ENCODE measurements at regions not wholly inside any gene's neighbourhood (a gene's known extent, or its start where the extent isn't known, plus 50 kb on each side); places are given as distances from the start of the nearest gene placed in this dataset.
A peak's percentile ranks its signal among the peaks of the same experiment; 100 is the strongest.

DNA sequence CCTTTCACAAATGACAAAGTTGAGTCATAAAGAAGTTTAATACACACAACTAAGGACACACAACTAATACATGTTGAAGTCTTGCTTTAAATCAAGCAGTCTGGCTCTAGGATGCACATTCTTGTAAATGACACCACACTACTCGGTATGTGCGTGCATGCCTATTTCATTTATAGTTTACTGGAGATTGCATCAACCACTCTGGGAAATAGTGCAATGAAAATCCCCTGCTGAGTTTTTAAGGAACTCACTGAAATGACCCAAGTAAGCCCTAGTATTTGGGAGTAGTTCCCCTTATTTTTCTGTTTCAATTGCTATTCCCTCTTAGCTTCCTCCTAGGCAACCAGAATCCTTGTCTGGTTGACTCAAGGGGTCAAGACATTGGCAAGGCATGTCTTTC lies 160.2 kb upstream of the LARGE1 start:
- Histone ChIP-seq H3K27me3 (ENCODE audit: control insufficient read depth, insufficient read depth, low read length) (no peaks in the 10 kb centered on the region), H3K4me3 (ENCODE audit: insufficient read depth, low read depth, low read length) (no peak overlapping the region), H3K36me3 (replicated peaks; ENCODE audit: control insufficient read depth, insufficient read depth, low read length) (no peaks in the 10 kb centered on the region)
- DNase-seq = no peak

DNA sequence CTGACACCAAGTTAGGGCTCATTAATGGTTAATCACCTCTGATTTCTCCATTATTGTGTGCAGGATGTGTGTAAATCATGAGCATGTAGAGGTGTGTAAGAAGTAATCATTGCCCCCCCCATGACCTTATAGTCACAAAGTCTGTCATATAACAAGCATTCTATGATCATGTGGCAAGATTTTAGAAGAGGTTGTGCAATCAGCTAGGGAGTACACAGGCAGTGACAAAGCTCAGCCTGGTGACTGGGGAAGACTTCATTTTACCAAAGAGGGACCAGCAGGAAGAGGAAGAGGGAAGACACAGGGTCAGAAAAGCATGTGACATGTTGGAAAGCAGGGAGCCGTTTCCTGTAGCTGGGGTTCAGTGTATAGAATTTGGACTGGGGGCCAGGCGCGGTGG lies 176.5 kb upstream of the LARGE1 start:
- DNase-seq = no peak
- Histone ChIP-seq H3K4me3 (ENCODE audit: insufficient read depth, low read depth, low read length) (no peak overlapping the region), H3K27me3 (ENCODE audit: control insufficient read depth, insufficient read depth, low read length) (no peaks in the 10 kb centered on the region), H3K36me3 (replicated peaks; ENCODE audit: control insufficient read depth, insufficient read depth, low read length) (no peaks in the 10 kb centered on the region)

DNA sequence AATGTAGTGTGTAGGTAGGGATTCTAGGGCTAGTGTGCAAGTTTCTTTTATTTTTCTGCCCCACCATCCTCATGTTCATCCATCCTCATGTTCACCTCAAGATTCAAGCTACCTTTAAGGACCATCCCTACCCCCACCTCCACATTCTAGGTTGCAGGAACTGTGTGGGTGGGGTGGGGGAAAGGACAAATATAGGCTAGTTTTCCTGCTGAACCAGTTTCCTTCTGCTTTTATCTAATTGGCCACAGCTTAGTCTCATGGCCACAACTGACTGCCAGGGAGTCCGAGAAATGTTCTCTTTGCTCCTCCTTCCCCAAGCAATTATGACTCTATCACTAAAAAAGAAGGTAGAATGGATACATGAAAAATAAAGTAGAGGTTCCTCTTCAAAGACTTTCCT lies 179.0 kb upstream of the LARGE1 start:
- Histone ChIP-seq H3K4me3 (ENCODE audit: insufficient read depth, low read depth, low read length) (no peak overlapping the region), H3K27me3 (ENCODE audit: control insufficient read depth, insufficient read depth, low read length) (no peaks in the 10 kb centered on the region), H3K36me3 (replicated peaks; ENCODE audit: control insufficient read depth, insufficient read depth, low read length) (no peaks in the 10 kb centered on the region)
- no peak for DNase-seq

DNA sequence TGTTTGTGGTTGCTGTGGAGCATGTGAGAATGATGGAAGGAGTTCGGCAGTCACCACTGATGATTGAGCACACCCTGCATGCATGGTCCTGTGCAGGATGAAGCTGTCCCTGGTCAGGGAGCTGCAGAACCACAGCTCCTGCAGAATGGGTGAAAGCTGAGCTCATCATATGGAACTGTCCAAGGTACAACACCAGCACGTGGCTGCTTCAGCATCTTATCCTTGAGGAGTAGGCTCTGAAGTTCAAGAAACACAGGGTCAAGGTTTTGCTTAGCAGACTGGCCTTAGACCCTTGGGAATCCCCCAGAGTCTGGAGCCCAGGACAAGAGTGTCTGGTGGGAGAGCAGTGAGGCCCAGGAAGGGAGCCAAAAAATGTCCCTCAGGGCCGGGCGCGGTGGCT lies 182.4 kb upstream of the LARGE1 start:
- DNase-seq = no peak
- Histone ChIP-seq H3K27me3 (ENCODE audit: control insufficient read depth, insufficient read depth, low read length) (no peaks in the 10 kb centered on the region), H3K4me3 (ENCODE audit: insufficient read depth, low read depth, low read length) (no peak overlapping the region), H3K36me3 (replicated peaks; ENCODE audit: control insufficient read depth, insufficient read depth, low read length) (no peaks in the 10 kb centered on the region)

DNA sequence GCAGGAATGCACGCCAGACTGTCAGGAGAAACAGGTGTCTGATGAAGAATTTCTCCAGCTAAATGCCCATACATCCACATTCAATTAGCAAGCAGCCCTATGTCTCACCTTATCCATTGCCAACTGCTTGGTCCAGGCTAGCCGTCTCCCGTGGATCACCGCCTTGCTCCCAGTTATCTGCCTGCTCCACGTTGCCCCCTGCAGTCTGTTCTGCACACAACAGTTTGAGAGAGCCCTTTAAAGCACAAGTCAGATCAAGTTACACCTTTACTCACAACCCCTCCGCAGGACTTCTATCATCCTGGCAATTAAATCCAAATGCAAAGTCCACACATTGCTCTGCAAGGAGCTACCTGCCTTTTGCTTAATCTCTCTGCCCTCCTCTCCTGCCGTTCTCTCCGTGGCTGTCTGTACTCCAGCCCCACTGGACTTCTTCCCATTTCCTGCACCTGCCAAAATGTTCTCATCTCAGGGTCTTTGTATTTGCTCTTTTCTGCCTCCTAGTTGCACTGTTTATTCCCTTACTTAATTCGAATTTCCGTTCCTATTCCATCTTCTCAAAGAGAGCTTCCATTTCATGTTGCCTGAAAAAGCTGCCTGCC lies 185.3 kb upstream of the LARGE1 start:
- no peaks in the 10 kb centered on the region for H3K36me3 ChIP-seq (replicated peaks; ENCODE audit: control insufficient read depth, insufficient read depth, low read length)
- no peaks in the 10 kb centered on the region for H3K27me3 ChIP-seq (ENCODE audit: control insufficient read depth, insufficient read depth, low read length)
- H3K4me3 ChIP-seq (ENCODE audit: insufficient read depth, low read depth, low read length) = no peak overlapping the region
- peak; percentile 56 for DNase-seq

DNA sequence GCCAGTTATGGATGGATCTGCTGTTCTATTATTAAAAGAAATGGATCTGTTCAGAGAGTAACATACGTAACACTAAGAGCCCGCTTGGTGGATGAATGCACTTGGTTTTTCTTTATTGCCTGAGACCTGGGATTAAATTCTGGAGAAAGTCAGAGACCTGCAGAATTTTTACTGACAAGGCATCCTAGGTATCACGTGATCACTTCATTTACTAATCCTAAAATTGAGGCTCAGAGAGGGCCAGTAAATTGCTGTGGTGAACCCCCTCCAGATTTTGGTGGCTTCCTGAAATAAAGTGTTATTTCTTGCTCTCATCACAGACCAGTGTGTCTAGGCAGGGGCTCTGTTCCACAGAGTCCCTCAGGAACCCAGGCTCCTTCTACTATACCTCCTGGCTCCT lies 187.9 kb upstream of the LARGE1 start:
- Histone ChIP-seq H3K27me3 (ENCODE audit: control insufficient read depth, insufficient read depth, low read length) (no peaks in the 10 kb centered on the region), H3K36me3 (replicated peaks; ENCODE audit: control insufficient read depth, insufficient read depth, low read length) (no peaks in the 10 kb centered on the region), H3K4me3 (ENCODE audit: insufficient read depth, low read depth, low read length) (no peak overlapping the region)
- no peak for DNase-seq

DNA sequence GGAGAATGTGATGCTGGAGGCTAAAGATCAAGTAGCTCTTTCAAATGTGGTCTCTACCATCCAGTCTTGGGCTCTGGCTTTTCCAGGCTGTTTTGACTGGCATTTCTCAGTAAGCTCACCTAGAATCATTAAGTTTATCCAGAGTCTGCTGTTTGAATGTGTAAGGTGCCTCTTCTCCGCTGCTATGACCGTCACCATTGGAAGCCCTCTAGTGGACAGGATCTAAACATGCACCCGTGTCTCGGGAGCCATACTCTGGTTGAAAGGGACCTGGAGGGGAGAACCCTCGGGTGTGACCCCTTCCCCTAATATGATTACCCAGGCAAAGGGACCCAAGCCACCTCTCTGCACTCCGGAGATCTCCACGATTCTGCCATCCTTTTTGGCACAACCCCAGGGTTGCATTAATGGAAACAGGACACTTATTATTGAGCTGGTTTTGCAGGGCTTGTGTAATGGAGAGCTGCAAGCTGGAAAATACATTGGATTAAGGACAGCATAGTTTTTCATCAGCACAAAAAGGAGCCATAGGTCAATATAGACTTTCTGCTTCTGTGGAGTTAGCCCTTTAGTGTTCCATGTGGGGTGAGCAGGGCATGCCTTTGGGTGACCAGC lies 191.0 kb upstream of the LARGE1 start:
- no peaks in the 10 kb centered on the region for H3K36me3 ChIP-seq (replicated peaks; ENCODE audit: control insufficient read depth, insufficient read depth, low read length)
- H3K27me3 ChIP-seq (ENCODE audit: control insufficient read depth, insufficient read depth, low read length) = no peaks in the 10 kb centered on the region
- DNase-seq = peak; percentile 57
- no peak overlapping the region for H3K4me3 ChIP-seq (ENCODE audit: insufficient read depth, low read depth, low read length)

DNA sequence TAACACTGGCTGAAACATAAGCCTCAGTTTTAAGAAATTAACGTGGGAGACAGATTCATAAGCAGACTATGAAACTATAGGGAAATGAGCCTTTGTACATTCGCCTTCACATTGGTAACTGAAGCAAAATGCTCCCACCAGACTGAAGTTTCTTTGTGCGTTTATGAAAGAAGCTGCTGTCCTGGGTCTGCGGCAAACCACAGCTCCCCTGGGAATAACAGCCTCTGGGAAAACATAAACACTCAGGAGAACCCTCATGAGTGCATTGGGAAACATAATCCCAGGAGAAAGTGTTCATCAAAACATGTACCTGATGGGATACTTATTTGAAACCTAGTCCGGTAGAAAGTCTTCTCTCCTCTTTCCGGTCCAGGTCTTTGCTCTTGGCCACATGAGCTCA lies 193.1 kb upstream of the LARGE1 start:
- H3K27me3 ChIP-seq (ENCODE audit: control insufficient read depth, insufficient read depth, low read length) = no peaks in the 10 kb centered on the region
- H3K36me3 ChIP-seq (replicated peaks; ENCODE audit: control insufficient read depth, insufficient read depth, low read length) = no peaks in the 10 kb centered on the region
- H3K4me3 ChIP-seq (ENCODE audit: insufficient read depth, low read depth, low read length) = no peak overlapping the region
- DNase-seq = no peak

DNA sequence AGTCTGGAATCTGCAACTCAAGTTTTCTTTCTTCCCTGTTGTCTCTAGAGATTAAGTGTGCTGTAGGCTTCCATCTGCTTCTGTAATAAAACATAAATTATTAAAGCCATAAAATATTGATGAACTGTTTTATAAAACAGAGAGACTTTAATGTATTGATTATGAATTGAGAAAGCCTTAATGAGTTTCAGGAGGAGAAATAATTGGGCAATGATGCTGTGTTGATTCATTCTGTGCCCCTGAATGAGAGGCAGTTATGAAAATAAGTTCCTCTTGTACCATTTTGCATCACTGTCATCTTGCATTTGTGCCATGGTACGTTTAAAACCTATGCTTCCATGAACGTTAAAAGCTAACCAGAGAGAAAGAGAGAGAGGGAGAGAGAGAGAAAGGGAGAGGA lies 194.1 kb upstream of the LARGE1 start:
- no peak for DNase-seq
- Histone ChIP-seq H3K36me3 (replicated peaks; ENCODE audit: control insufficient read depth, insufficient read depth, low read length) (no peaks in the 10 kb centered on the region), H3K4me3 (ENCODE audit: insufficient read depth, low read depth, low read length) (no peak overlapping the region), H3K27me3 (ENCODE audit: control insufficient read depth, insufficient read depth, low read length) (no peaks in the 10 kb centered on the region)

DNA sequence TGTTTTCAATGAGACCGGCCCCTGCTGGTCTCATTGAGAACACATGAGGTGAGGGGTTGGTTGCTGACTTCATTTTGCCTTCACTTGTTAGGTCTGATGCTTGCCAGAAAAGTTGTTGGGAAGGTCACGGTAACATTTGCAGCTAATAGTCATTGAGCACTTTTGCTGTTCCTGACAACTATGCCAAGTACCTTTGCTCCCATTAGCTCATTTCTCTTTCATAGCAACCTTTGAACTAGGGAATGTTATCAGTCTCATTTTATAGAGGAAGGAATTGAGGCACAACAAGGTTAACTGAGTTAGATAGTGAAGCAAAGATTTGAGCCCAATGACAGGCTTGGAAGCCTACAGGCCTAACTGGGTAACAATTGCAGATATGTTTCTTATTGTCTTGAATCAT lies 195.4 kb upstream of the LARGE1 start:
- no peak for DNase-seq
- no peak overlapping the region for H3K4me3 ChIP-seq (ENCODE audit: insufficient read depth, low read depth, low read length)
- no peaks in the 10 kb centered on the region for H3K27me3 ChIP-seq (ENCODE audit: control insufficient read depth, insufficient read depth, low read length)
- H3K36me3 ChIP-seq (replicated peaks; ENCODE audit: control insufficient read depth, insufficient read depth, low read length) = no peaks in the 10 kb centered on the region

DNA sequence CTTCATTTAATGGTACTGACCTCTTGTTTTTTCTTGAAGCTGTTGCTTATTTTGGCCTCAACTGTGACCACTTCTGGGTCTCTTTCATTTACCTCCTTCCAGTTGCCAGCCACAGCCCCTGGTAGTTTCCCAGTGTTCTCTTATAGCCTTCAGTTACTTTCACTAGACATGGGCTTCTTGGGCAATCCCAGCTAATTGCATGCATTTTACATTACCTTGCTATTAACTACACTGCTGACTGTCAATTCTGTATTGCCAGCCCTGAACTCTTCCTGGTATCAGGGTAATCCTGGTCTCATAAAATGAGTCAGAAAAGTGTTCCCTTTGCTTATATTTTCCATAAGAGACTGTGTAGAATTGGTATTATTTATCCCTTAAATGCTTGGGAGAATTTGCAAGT lies 195.8 kb upstream of the LARGE1 start:
- Histone ChIP-seq H3K4me3 (ENCODE audit: insufficient read depth, low read depth, low read length) (no peak overlapping the region), H3K36me3 (replicated peaks; ENCODE audit: control insufficient read depth, insufficient read depth, low read length) (no peaks in the 10 kb centered on the region), H3K27me3 (ENCODE audit: control insufficient read depth, insufficient read depth, low read length) (no peaks in the 10 kb centered on the region)
- DNase-seq = no peak

DNA sequence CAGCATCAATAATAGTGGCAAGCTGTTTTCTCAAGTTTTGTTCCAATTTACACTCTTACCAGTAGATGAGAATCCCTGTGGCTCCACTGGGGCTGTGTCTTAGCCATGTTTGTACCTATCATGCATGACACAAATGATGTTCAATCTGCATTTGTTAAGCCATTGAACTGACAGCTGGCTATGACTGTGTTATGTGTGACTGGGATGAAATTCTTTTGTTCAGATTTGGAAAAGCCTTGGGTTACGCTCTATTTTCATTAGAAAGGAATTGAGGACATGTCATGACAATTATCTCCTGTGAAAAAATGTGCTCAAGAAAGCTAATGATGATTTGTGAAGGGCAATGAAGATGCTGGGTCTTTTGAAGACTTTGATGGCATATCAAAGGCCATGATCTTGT lies 201.8 kb upstream of the LARGE1 start:
- Histone ChIP-seq H3K27me3 (ENCODE audit: control insufficient read depth, insufficient read depth, low read length) (no peaks in the 10 kb centered on the region), H3K4me3 (ENCODE audit: insufficient read depth, low read depth, low read length) (no peak overlapping the region), H3K36me3 (replicated peaks; ENCODE audit: control insufficient read depth, insufficient read depth, low read length) (no peaks in the 10 kb centered on the region)
- no peak for DNase-seq

DNA sequence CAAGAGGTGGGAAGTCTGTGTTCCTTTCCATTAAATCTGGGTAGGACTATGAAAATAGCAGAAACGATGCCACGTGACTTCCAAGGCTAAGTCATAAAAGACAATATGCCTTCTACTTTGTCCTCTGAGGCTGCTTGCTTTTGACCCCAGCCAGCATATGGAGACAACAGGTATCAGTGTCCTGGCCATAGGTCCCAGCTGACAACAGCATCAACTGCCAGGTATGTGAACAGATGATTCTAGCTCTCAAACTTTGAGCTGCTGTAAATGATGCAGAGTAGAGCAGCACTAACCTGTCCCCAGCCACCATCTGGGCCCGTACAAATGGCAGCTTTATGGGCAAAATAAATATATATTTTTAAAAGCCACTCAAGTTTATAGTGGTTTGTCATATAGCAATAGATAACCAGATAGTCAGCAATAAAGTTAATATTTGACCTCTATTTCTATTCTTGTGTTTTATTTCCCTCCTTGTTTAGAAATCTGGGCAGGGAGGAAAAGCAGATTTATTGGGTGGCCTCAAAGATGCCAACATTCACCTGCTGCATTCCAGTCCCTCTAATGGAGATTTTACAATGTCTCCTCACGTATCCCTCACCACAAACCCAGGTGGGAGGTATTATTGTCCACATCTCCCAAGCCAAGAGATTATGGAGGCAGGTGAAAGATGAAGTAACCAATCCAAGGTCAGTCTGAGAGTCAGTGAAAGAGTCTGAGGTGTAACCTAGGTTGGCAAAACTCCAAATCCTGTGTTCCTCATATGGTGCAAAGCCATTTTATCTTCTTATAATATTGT lies 209.6 kb upstream of the LARGE1 start:
- Histone ChIP-seq H3K4me3 (ENCODE audit: insufficient read depth, low read depth, low read length) (no peak overlapping the region), H3K36me3 (replicated peaks; ENCODE audit: control insufficient read depth, insufficient read depth, low read length) (no peaks in the 10 kb centered on the region), H3K27me3 (ENCODE audit: control insufficient read depth, insufficient read depth, low read length) (no peaks in the 10 kb centered on the region)
- DNase-seq = no peak

DNA sequence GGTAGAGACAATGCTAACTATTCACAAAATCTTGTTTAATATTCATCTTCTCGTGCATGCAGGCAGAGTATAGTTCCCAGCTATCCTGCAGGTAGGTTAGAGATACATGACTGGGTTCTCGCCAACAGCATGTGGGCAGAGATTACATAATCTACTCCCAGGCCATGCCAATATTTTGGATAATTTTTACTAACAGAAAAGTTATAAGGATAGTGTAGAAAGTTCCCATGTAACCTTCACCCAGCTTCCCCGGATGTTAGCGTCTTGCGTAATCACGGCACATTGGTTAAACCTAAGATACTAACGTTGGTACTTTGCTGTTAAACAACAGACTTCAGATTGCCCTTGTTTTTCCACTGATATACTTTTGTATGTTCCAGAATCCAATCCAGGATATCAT lies 215.5 kb upstream of the LARGE1 start:
- Histone ChIP-seq H3K36me3 (replicated peaks; ENCODE audit: control insufficient read depth, insufficient read depth, low read length) (no peaks in the 10 kb centered on the region), H3K27me3 (ENCODE audit: control insufficient read depth, insufficient read depth, low read length) (no peaks in the 10 kb centered on the region), H3K4me3 (ENCODE audit: insufficient read depth, low read depth, low read length) (no peak overlapping the region)
- DNase-seq = no peak

DNA sequence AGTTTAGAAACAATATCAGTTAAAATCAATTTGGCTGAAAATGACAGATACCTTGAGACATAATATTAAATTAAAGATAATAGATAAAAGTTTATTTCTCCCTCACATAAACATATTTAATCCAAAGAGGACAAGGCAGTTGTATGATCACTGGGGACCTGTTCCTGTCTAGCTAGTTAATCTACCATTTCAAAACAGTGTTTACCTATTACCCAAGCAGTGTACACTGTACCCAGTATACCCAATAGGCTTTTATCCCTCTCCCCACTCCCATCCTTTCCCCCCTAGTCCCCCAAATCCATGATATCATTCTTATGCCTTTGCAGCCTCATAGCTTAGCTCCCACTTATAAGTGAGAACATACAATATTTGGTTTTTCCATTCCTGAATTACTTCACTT lies 229.7 kb upstream of the LARGE1 start:
- DNase-seq = no peak
- no peaks in the 10 kb centered on the region for H3K36me3 ChIP-seq (replicated peaks; ENCODE audit: control insufficient read depth, insufficient read depth, low read length)
- no peaks in the 10 kb centered on the region for H3K27me3 ChIP-seq (ENCODE audit: control insufficient read depth, insufficient read depth, low read length)
- H3K4me3 ChIP-seq (ENCODE audit: insufficient read depth, low read depth, low read length) = no peak overlapping the region

Data from H7 (cell line).